ENCODE measurements at regions not wholly inside any gene's neighbourhood (a gene's known extent, or its start where the extent isn't known, plus 50 kb on each side); places are given as distances from the start of the nearest gene placed in this dataset.
"Not testable (repeated sequence)": the region's sequence is repeated elsewhere in the genome, so short reads cannot be mapped to it uniquely, and the experiment has no call there.

DNA sequence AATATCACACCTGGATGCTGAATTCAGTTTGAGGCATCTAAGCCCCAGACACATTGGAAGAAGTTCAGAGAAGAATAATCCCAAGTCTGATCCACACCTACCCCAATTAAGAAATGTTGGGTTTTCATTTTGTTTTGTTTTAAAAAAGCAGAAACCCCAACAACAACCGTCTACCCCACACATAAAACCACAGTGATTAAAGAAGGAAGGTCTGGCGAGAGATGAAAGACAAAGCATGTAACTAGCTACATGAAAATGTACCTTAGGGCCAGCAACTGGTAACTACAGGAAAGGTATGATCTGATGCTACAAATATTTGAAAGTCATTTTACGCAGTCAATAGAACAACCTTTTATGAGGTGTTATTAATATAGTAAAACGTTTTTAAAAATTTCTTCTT, 1112.3 kb downstream of the GATA3 start:
- no peak overlapping the region for H2AK5ac ChIP-seq (ENCODE audit: low read length)
- no peaks in the 10 kb centered on the region for H3K4me1 ChIP-seq (ENCODE audit: control insufficient read depth in 1 of 2, insufficient read depth in 2 of 2, low read length in 2 of 2)
- no peak overlapping the region for H3K27ac ChIP-seq (ENCODE audit: low read depth, low read length)
- H4K91ac ChIP-seq (ENCODE audit: low read depth, low read length) = no peak overlapping the region
- H2AFZ ChIP-seq (ENCODE audit: insufficient read depth, low read length, poor library complexity) = no peak overlapping the region
- no peak overlapping the region for H4K12ac ChIP-seq (ENCODE audit: low read depth, low read length)
- no CpG with 5 or more reads among the region's 4 CpGs for WGBS (ENCODE audit: extremely low coverage, insufficient coverage, insufficient read length)
- no peak overlapping the region for H2BK120ac ChIP-seq (ENCODE audit: insufficient read depth, low read length, poor library complexity)
- H3K14ac ChIP-seq (ENCODE audit: low read length) = no peak overlapping the region
- H3K27me3 ChIP-seq (ENCODE audit: insufficient read depth, low read length) = no peaks in the 10 kb centered on the region
- no peak overlapping the region for H4K8ac ChIP-seq (ENCODE audit: low read depth, low read length)
- no peaks in the 10 kb centered on the region for H3K9me3 ChIP-seq (ENCODE audit: insufficient read depth, low read depth, low read length)
- no peaks in the 10 kb centered on the region for H3K79me1 ChIP-seq (ENCODE audit: low read length)
- no peak overlapping the region for H3K4me3 ChIP-seq (ENCODE audit: low read depth, low read length)
- no peaks in the 10 kb centered on the region for H3K36me3 ChIP-seq (ENCODE audit: control insufficient read depth in 1 of 2, insufficient read depth in 2 of 2, low read length in 2 of 2)
- H3K23ac ChIP-seq (ENCODE audit: low read length) = no peak overlapping the region
- no peak overlapping the region for H3K9ac ChIP-seq (ENCODE audit: low read length)
- no peaks in the 10 kb centered on the region for H3K79me2 ChIP-seq (ENCODE audit: control insufficient read depth, insufficient read depth, low read length, poor library complexity)
- no peak overlapping the region for H3K4ac ChIP-seq (ENCODE audit: low read depth, low read length)
- H2BK12ac ChIP-seq (ENCODE audit: low read length) = no peak overlapping the region
- DNase-seq = no peak
- H2BK5ac ChIP-seq (ENCODE audit: low read depth, low read length, poor library complexity) = no peak overlapping the region
- H3K4me2 ChIP-seq (ENCODE audit: low read length) = no peak overlapping the region
- no peak overlapping the region for H3K18ac ChIP-seq (ENCODE audit: low read length)

GRCh38 chr10:9172276-9172675, 1117.8 kb downstream of the GATA3 start:
- no peak overlapping the region for H2BK120ac ChIP-seq (ENCODE audit: insufficient read depth, low read length, poor library complexity)
- H3K27me3 ChIP-seq (ENCODE audit: insufficient read depth, low read length) = no peaks in the 10 kb centered on the region
- no peak overlapping the region for H4K8ac ChIP-seq (ENCODE audit: low read depth, low read length)
- DNase-seq = no peak
- H2AFZ ChIP-seq (ENCODE audit: insufficient read depth, low read length, poor library complexity) = no peak overlapping the region
- H2AK5ac ChIP-seq (ENCODE audit: low read length) = no peak overlapping the region
- H3K18ac ChIP-seq (ENCODE audit: low read length) = no peak overlapping the region
- WGBS (ENCODE audit: extremely low coverage, insufficient coverage, insufficient read length) = no CpG with 5 or more reads among the region's 1 CpG
- H3K4me1 ChIP-seq (ENCODE audit: control insufficient read depth in 1 of 2, insufficient read depth in 2 of 2, low read length in 2 of 2) = no peaks in the 10 kb centered on the region
- H4K12ac ChIP-seq (ENCODE audit: low read depth, low read length) = no peak overlapping the region
- no peak overlapping the region for H3K4me2 ChIP-seq (ENCODE audit: low read length)
- H3K79me1 ChIP-seq (ENCODE audit: low read length) = no peaks in the 10 kb centered on the region
- H3K14ac ChIP-seq (ENCODE audit: low read length) = no peak overlapping the region
- H3K27ac ChIP-seq (ENCODE audit: low read depth, low read length) = no peak overlapping the region
- no peaks in the 10 kb centered on the region for H3K79me2 ChIP-seq (ENCODE audit: control insufficient read depth, insufficient read depth, low read length, poor library complexity)
- H2BK5ac ChIP-seq (ENCODE audit: low read depth, low read length, poor library complexity) = no peak overlapping the region
- no peaks in the 10 kb centered on the region for H3K36me3 ChIP-seq (ENCODE audit: control insufficient read depth in 1 of 2, insufficient read depth in 2 of 2, low read length in 2 of 2)
- no peak overlapping the region for H2BK12ac ChIP-seq (ENCODE audit: low read length)
- no peaks in the 10 kb centered on the region for H3K9me3 ChIP-seq (ENCODE audit: insufficient read depth, low read depth, low read length)
- H3K4me3 ChIP-seq (ENCODE audit: low read depth, low read length) = no peak overlapping the region
- H3K23ac ChIP-seq (ENCODE audit: low read length) = no peak overlapping the region
- no peak overlapping the region for H3K4ac ChIP-seq (ENCODE audit: low read depth, low read length)
- H4K91ac ChIP-seq (ENCODE audit: low read depth, low read length) = no peak overlapping the region
- H3K9ac ChIP-seq (ENCODE audit: low read length) = no peak overlapping the region

GRCh38 chr10:9175200-9175599, 1120.7 kb downstream of the GATA3 start:
- Histone ChIP-seq H3K79me1 (ENCODE audit: low read length) (no peaks in the 10 kb centered on the region), H3K4me1 (ENCODE audit: control insufficient read depth in 1 of 2, insufficient read depth in 2 of 2, low read length in 2 of 2) (no peaks in the 10 kb centered on the region), H3K18ac (ENCODE audit: low read length) (no peak overlapping the region)

DNA sequence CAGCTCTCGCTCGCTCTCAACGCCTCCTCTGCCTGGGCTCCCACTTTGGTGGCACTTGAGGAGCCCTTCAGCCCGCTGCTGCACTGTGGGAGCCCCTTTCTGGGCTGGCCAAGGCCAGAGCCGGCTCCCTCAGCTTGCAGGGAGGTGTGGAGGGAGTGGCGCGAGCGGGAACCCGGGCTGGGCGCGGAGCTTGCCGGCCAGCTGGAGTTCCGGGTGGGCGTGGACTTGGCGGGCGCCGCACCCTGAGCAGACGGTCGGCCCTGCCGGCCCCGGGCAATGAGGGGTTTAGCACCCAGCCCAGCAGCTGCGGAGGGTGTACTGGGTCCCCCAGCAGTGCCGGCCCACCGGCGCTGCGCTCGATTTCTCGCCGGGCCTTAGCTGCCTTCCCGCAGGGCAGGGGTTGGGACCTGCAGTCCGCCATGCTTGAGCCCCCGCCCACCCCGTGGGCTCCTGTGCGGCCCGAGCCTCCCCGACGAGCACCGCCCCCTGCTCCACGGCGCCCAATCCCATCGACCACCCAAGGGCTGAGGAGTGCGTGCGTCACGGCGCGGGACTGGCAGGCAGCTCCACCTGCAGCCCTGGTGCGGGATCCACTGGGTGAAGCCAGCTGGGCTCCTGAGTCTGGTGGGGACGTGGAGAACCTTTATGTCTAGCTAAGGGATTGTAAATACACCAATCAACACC, 1128.9 kb downstream of the GATA3 start:
- DNase-seq = peak; percentile 53 to 62
- H3K23ac ChIP-seq (ENCODE audit: low read length); H3K4me3 ChIP-seq (ENCODE audit: low read depth, low read length); H3K79me1 ChIP-seq (ENCODE audit: low read length); H2AK5ac ChIP-seq (ENCODE audit: low read length); H3K14ac ChIP-seq (ENCODE audit: low read length); H3K27ac ChIP-seq (ENCODE audit: low read depth, low read length); H3K4me2 ChIP-seq (ENCODE audit: low read length); H3K4ac ChIP-seq (ENCODE audit: low read depth, low read length); H2AFZ ChIP-seq (ENCODE audit: insufficient read depth, low read length, poor library complexity); H2BK5ac ChIP-seq (ENCODE audit: low read depth, low read length, poor library complexity); H3K36me3 ChIP-seq (ENCODE audit: control insufficient read depth in 1 of 2, insufficient read depth in 2 of 2, low read length in 2 of 2); H4K91ac ChIP-seq (ENCODE audit: low read depth, low read length); H2BK12ac ChIP-seq (ENCODE audit: low read length); H3K79me2 ChIP-seq (ENCODE audit: control insufficient read depth, insufficient read depth, low read length, poor library complexity); H4K8ac ChIP-seq (ENCODE audit: low read depth, low read length); H3K9me3 ChIP-seq (ENCODE audit: insufficient read depth, low read depth, low read length); H2BK120ac ChIP-seq (ENCODE audit: insufficient read depth, low read length, poor library complexity); H3K18ac ChIP-seq (ENCODE audit: low read length); H3K9ac ChIP-seq (ENCODE audit: low read length); H4K12ac ChIP-seq (ENCODE audit: low read depth, low read length); H3K4me1 ChIP-seq (ENCODE audit: control insufficient read depth in 1 of 2, insufficient read depth in 2 of 2, low read length in 2 of 2); H3K27me3 ChIP-seq (ENCODE audit: insufficient read depth, low read length): not testable (repeated sequence)
- no CpG with 5 or more reads among the region's 48 CpGs for WGBS (ENCODE audit: extremely low coverage, insufficient coverage, insufficient read length)

More at GRCh38 chr10:9175200-9175599, 1120.7 kb downstream of the GATA3 start:
- Histone ChIP-seq H3K23ac (ENCODE audit: low read length) (no peak overlapping the region), H2BK120ac (ENCODE audit: insufficient read depth, low read length, poor library complexity) (no peak overlapping the region), H2AK5ac (ENCODE audit: low read length) (no peak overlapping the region), H4K8ac (ENCODE audit: low read depth, low read length) (no peak overlapping the region), H4K12ac (ENCODE audit: low read depth, low read length) (no peak overlapping the region), H3K9me3 (ENCODE audit: insufficient read depth, low read depth, low read length) (no peaks in the 10 kb centered on the region), H3K14ac (ENCODE audit: low read length) (no peak overlapping the region), H3K36me3 (ENCODE audit: control insufficient read depth in 1 of 2, insufficient read depth in 2 of 2, low read length in 2 of 2) (no peaks in the 10 kb centered on the region), H2AFZ (ENCODE audit: insufficient read depth, low read length, poor library complexity) (no peak overlapping the region), H3K27me3 (ENCODE audit: insufficient read depth, low read length) (no peaks in the 10 kb centered on the region), H3K79me2 (ENCODE audit: control insufficient read depth, insufficient read depth, low read length, poor library complexity) (no peaks in the 10 kb centered on the region), H3K4me2 (ENCODE audit: low read length) (no peak overlapping the region), H2BK5ac (ENCODE audit: low read depth, low read length, poor library complexity) (no peak overlapping the region), H4K91ac (ENCODE audit: low read depth, low read length) (no peak overlapping the region), H3K4ac (ENCODE audit: low read depth, low read length) (no peak overlapping the region), H3K9ac (ENCODE audit: low read length) (no peak overlapping the region), H3K27ac (ENCODE audit: low read depth, low read length) (no peak overlapping the region), H2BK12ac (ENCODE audit: low read length) (no peak overlapping the region), H3K4me3 (ENCODE audit: low read depth, low read length) (no peak overlapping the region)
- DNase-seq = no peak
